GM19395 (cell line): ENCODE measurements at regions not wholly inside any gene's neighbourhood (a gene's known extent, or its start where the extent isn't known, plus 50 kb on each side); places are given as distances from the start of the nearest gene placed in this dataset.
"Not testable (repeated sequence)": the region's sequence is repeated elsewhere in the genome, so short reads cannot be mapped to it uniquely, and the experiment has no call there.

Source experiments
- ATAC-seq: cut with Tn5 transposase; IDR thresholded peaks from one replicate; pipeline ENCODE4 v1.9.1; 2021; ENCODE audit warnings: mild to moderate bottlenecking, moderate library complexity; ENCODE audit not compliant: unreplicated experiment

- no peak for ATAC-seq
Measured at GRCh38 chr4:45502471-45502870, 621.4 kb downstream of the GABRG1 start.

- ATAC-seq = no peak
Measured at GRCh38 chr4:45484740-45485139, 639.1 kb downstream of the GABRG1 start.

GRCh38 chr4:45482346-45482745 is 641.5 kb downstream of the GABRG1 start:
- ATAC-seq = no peak

GRCh38 chr4:45477311-45477733 is 646.5 kb downstream of the GABRG1 start:
- ATAC-seq = no peak

- no peak for ATAC-seq
Measured at GRCh38 chr4:45475548-45475947, 648.3 kb downstream of the GABRG1 start.

- no peak for ATAC-seq
Measured at GRCh38 chr4:45472490-45472889, 651.4 kb downstream of the GABRG1 start.

GRCh38 chr4:45471335-45471734 is 652.5 kb downstream of the GABRG1 start:
- ATAC-seq = no peak

- no peak for ATAC-seq
Measured at GRCh38 chr4:45467157-45467556, 656.7 kb downstream of the GABRG1 start.

GRCh38 chr4:45460157-45460556 is 663.7 kb downstream of the GABRG1 start:
- ATAC-seq = not testable (repeated sequence)

GRCh38 chr4:45455217-45455616 is 668.6 kb downstream of the GABRG1 start:
- no peak for ATAC-seq

- no peak for ATAC-seq
Measured at GRCh38 chr4:45453258-45453853, 670.5 kb downstream of the GABRG1 start.

GRCh38 chr4:45442466-45442865 is 681.4 kb downstream of the GABRG1 start:
- no peak for ATAC-seq

- no peak for ATAC-seq
Measured at GRCh38 chr4:45438047-45438446, 685.8 kb downstream of the GABRG1 start.

GRCh38 chr4:45437381-45437780 is 686.5 kb downstream of the GABRG1 start:
- ATAC-seq = no peak

GRCh38 chr4:45425135-45425534 is 698.7 kb downstream of the GABRG1 start:
- ATAC-seq = no peak

- no peak for ATAC-seq
Measured at GRCh38 chr4:45423896-45424295, 697.5 kb upstream of the GNPDA2 start.

GRCh38 chr4:45420091-45420674 is 693.8 kb upstream of the GNPDA2 start:
- not testable (repeated sequence) for ATAC-seq

GRCh38 chr4:45410701-45411210 is 684.4 kb upstream of the GNPDA2 start:
- ATAC-seq = no peak

- no peak for ATAC-seq
Measured at GRCh38 chr4:45409536-45409935, 683.2 kb upstream of the GNPDA2 start.

GRCh38 chr4:45408996-45409395 is 682.6 kb upstream of the GNPDA2 start:
- ATAC-seq = no peak

GRCh38 chr4:45399116-45399515 is 672.8 kb upstream of the GNPDA2 start:
- no peak for ATAC-seq

GRCh38 chr4:45385306-45385705 is 659.0 kb upstream of the GNPDA2 start:
- ATAC-seq = no peak

GRCh38 chr4:45370408-45370807 is 644.1 kb upstream of the GNPDA2 start:
- no peak for ATAC-seq
